HG03442 (cell line): ENCODE measurements at regions not wholly inside any gene's neighbourhood (a gene's known extent, or its start where the extent isn't known, plus 50 kb on each side); places are given as distances from the start of the nearest gene placed in this dataset.
"Not testable (repeated sequence)": the region's sequence is repeated elsewhere in the genome, so short reads cannot be mapped to it uniquely, and the experiment has no call there.

Experiments used
- ATAC-seq: cut with Tn5 transposase; IDR thresholded peaks from one replicate; pipeline ENCODE4 v1.9.1; 2021; ENCODE audit warnings: mild to moderate bottlenecking, moderate library complexity; ENCODE audit not compliant: unreplicated experiment

GRCh38 chr2:34519659-34520058 lies 920.6 kb upstream of the FAM98A start:
- ATAC-seq, result no peak

DNA sequence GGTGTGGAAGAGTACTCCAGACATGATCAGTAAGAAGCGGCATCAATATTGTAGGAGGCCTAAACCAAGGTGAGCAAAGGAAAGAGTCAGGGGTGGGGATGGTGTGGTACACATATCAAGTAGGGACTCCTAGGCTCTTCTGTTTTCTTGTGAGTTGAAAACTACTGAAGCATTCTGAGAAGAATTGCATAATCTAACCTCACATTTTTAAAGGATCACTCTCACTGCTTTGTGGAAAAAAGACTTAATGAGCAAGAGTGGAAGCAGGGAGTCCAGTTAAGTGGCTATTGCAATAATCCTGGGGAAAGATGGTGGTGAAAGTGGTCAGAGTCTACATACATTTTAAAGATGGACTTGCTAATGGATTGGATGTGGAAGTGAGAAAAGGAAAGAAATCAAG lies 899.5 kb upstream of the FAM98A start:
- ATAC-seq, result no peak

- ATAC-seq, result not testable (repeated sequence)
These were observed 895.1 kb upstream of the FAM98A start for GRCh38 chr2:34494192-34494591.

DNA sequence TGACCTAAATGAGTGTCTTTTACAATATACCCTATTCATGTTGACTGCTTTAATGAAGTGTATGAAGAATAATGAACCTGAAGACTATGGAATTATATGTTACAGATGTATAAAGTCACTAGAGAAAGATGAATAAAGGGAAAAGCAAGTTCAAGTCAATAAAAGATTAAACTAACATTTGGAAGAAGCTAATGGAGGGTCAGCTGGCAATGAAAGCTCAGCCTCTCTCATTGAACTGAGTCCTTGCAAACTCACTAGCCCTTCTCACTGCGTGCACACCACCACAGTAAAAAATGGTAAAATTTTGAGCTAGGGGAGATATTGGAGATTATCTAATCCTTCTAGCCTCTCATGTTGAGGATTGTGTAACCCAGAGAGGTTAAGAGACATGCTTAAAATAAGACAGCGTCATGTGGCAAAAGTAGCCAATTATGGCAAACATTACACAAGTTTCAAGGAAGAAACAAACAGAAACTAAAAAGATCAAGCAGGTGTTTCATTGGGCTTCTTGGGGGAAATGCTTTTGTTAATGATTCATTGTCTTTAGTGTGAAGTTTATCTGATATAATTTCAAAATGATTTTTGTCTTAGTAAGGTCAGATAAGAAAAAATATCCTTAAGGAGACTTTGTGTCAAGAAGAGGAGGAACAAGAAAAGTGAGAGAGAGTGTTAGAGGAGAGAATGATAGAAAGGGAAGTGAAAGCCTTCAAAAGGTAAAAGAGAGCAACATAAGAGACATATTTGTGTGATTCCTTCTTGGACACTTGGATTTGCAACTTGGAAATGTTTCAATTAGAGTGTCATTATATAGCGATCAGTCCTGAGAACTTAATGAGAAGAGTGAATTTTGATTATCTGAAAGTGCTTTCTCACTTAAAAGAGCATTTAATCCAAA lies 893.7 kb upstream of the FAM98A start:
- no peak for ATAC-seq

DNA sequence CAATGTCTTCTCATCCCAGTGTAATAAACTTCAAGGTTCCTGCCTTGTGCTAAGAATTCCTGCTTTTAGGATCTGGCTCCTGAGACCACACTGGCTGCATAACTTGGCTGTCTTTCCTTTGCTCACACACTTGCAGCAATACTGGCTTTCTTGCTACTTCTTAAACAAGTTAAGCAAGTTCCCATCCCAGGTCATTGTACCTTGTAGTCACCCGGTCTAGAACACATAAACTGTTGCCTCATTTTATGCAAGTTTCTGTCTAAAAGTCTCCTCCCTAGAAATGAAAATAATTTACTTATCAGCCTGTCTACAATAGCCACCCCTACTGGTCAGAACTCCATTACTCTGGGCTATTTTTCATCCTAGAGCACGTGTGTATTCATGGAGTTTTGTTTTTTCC lies 887.9 kb upstream of the FAM98A start:
- no peak for ATAC-seq

DNA sequence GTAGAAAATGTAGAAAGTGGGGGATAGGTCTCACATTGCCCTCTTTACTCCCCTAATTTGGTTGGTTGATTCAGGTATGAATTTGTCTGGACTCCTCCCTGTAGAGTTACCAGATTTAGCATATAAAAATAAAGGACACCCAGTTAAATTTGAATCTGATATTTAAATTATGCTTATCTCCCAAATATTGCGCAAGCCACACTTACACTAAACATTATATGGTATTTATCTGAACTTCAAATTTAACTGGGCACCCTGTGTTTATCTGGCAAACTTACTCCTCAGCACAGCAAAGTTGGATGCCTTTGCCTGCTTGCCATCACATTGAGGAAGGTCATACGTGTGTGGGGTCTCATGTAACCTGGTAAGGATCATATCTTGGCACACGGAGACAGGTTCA lies 882.4 kb upstream of the FAM98A start:
- no peak for ATAC-seq

DNA sequence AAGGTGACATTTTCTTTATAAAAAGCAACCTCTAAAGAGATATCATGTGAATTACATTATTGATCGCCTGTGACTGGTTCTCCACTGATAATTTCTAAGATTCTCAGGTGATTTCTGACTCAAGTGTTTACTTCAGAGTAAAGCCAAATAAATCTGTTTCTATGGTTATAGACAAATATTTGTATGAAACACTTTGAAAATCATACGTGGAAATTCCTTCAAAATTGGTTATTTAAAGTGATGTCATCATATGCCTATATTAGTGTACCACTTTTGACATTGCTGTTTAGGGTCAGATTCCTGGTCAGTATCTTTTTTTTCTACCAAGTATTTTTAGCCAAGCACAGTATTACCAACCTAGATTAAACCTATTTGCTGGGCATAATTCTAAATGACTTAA lies 881.3 kb upstream of the FAM98A start:
- no peak for ATAC-seq

GRCh38 chr2:34475156-34475555 lies 876.1 kb upstream of the FAM98A start:
- ATAC-seq, result no peak

DNA sequence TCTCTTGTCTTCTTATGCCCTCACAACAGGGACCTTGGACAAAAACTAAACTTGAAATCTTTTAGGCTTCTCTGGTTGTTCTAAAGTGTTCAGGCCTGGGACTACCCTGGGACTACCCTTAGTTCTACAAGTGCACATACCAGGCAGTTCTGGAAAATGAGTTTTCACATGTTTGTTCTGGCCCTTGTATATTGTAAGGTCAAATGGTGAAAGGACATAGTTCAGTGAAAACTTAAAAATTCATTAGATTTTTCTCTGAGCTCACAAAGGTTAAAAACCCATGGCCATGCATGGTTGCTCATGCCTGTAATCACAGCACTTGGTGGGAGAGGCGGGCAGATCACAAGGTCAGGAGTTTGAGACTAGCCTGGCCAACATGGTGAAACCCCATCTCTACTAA lies 875.5 kb upstream of the FAM98A start:
- no peak for ATAC-seq

GRCh38 chr2:34447097-34447496 lies 848.0 kb upstream of the FAM98A start:
- ATAC-seq, result no peak

- no peak for ATAC-seq
These were observed 824.2 kb upstream of the FAM98A start for GRCh38 chr2:34423301-34423700.

GRCh38 chr2:34419856-34420255 lies 820.8 kb upstream of the FAM98A start:
- ATAC-seq, result no peak

- ATAC-seq, result no peak
These were observed 817.8 kb upstream of the FAM98A start for GRCh38 chr2:34416856-34417255.

GRCh38 chr2:34414856-34415255 lies 815.8 kb upstream of the FAM98A start:
- ATAC-seq, result no peak

DNA sequence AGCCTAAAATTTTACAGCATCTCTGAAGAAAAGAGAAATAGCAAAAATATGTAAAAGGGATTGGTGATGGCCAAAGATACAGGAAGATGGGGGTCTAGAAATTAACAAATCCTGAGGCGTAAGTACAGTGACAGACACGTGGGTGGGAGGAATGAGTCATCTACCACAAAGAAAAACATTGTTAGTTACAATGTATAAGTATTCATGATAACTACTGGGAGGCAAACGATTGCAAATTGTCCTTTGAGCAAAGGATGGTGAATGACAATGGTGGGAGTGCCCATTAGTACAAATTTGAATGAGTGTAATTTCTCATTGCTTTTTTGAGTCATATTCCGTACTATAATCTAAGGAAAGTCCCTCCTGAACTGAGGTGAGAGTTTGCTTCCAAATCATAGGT lies 809.0 kb upstream of the FAM98A start:
- ATAC-seq, result no peak

- ATAC-seq, result no peak
These were observed 804.4 kb upstream of the FAM98A start for GRCh38 chr2:34403512-34403911.

DNA sequence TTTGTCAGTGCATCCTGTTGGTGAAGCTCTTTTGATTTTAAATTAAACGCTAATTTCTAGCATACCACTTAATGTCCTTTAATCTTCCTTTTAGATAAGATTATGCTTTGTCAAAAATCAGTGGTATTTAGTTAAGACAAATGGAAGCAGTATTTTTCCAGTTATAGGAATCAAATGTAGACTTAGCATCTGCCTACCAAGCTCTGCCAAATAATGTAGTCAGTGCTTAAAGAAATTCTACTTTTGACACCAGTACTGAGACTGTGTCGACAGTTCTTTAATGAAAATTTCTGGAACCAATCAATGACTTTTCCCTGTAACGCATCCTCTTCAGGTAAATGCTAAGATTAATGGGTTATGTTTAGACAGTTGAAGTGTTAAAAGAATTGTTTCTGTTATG lies 803.3 kb upstream of the FAM98A start:
- no peak for ATAC-seq

DNA sequence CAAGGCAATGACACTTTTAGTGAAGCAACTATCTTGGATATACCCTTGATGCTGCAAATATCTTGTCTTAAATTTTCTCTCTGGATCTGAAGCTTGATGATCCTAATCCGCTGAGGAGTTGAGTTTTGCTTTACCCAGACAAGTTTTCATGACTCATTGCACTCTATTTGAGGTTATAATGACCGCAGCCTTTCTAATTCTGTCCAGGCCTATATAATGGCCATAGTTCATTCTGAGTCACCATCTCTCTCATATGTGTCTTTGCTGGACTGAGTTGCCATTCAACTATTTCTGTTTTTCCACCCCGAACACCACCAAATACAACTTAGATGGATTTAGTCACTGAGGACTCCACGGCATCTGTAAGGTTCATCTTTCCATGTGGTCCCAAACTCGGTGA lies 802.1 kb upstream of the FAM98A start:
- ATAC-seq, result no peak

DNA sequence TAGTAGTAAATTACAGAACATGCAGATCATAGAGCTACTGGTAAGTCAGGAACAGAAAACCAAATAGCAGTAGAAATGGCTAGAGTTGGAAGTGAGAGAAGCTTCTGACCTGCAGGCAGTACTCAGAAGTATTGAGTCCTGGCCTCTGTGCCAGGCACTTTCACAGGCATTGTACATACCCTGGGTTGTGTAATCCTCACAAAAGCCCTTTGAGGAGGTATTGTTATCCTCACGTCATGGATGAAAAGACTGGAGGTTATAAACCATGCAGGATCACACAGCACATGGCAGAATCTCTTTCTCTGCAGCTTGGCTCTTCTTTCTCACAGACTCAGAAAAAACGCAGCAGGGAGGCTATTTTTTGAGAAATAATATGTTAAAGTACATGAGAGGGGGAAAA lies 789.3 kb upstream of the FAM98A start:
- ATAC-seq, result no peak

GRCh38 chr2:34387536-34387935 lies 788.4 kb upstream of the FAM98A start:
- no peak for ATAC-seq

- ATAC-seq, result no peak
These were observed 780.5 kb upstream of the FAM98A start for GRCh38 chr2:34379586-34379985.

DNA sequence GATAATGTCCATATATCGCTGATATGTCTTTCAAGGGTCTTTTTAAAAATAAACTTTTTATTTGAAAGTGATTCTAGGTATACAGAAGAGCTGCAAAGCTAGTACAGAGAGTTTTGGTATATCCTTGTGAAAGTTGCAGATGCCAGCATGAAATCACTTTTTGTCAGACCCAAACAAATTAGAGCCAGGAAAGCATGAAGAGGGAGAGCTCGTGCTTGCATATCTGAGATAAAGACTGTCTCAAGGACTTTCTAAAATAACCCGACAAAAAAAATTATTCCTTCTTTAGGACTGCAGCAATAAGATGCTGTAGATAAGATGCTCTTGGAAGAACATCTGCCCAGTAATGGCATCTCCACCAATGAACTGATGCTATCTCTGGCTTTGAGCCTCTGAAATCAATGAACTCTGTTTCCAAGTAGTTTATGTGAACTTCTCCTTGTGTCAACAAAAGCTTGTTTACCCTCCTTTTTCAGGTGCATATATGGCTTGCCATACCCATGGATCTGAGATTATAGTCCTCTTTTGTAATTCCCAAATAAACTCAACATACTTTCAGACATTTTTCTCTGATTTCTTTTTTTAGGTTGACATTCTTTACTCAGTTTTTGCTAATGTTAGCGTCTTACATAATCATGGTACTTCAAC lies 774.6 kb upstream of the FAM98A start:
- no peak for ATAC-seq
